Liver (tissue), 8 donors: ENCODE measurements at regions not wholly inside any gene's neighbourhood (a gene's known extent, or its start where the extent isn't known, plus 50 kb on each side); places are given as distances from the start of the nearest gene placed in this dataset.

Experiments
- DNase-seq: peaks from one replicate; pipeline ENCODE4 v3.0.0-alpha.2; 2017; ENCODE audit warnings: low spot score
- H3K27ac ChIP-seq, 2 donors: one replicate each; pipeline ENCODE4 v1.7.0; 2013; ENCODE audit warnings: inconsistent platforms in 2 of 2, low read length in 2 of 2, control low read depth in 1 of 2, low read depth in 1 of 2, mild to moderate bottlenecking in 1 of 2
- H3K27me3 ChIP-seq, 4 donors: one replicate each; pipeline versions ENCODE4 v1.6.1 to v1.7.0; 2013; ENCODE audit warnings: low read length in 3 of 4, inconsistent platforms in 1 of 4, mild to moderate bottlenecking in 1 of 4, moderate library complexity in 1 of 4; ENCODE audit not compliant: control insufficient read depth in 4 of 4, insufficient read depth in 4 of 4
- H3K36me3 ChIP-seq, 4 donors: one replicate each; pipeline versions ENCODE4 v1.6.1 to v1.7.0; 2013; ENCODE audit warnings: low read length in 3 of 4, mild to moderate bottlenecking in 3 of 4, low read depth in 1 of 4, moderate library complexity in 1 of 4; ENCODE audit not compliant: control insufficient read depth in 4 of 4, insufficient read depth in 3 of 4
- H3K4me1 ChIP-seq, 4 donors: one replicate each; pipeline versions ENCODE4 v1.6.1 to v1.7.0; 2013; ENCODE audit warnings: low read length in 3 of 4, mild to moderate bottlenecking in 3 of 4, moderate library complexity in 1 of 4; ENCODE audit not compliant: control insufficient read depth in 4 of 4, insufficient read depth in 4 of 4
- H3K4me3 ChIP-seq, 3 donors: one replicate each; pipeline versions ENCODE4 v1.6.1 to v1.7.0; 2013; ENCODE audit warnings: low read length in 3 of 3, control low read depth in 1 of 3, low read depth in 1 of 3, mild to moderate bottlenecking in 1 of 3
- H3K9ac ChIP-seq, 2 donors: one replicate each; pipeline ENCODE4 v1.7.0; 2013; ENCODE audit warnings: low read length in 2 of 2, mild to moderate bottlenecking in 2 of 2, moderate library complexity in 2 of 2, control low read depth in 1 of 2, low read depth in 1 of 2
- H3K9me3 ChIP-seq, 4 donors: one replicate each; pipeline versions ENCODE4 v1.6.1 to v1.7.0; 2013; ENCODE audit warnings: low read length in 3 of 4; ENCODE audit not compliant: control insufficient read depth in 4 of 4
- EGR1 ChIP-seq, 2 donors: IDR thresholded peaks; 2 replicates each; pipeline ENCODE4 v1.6.1; 2016 to 2018; ENCODE audit warnings: antibody characterized with exemption in 2 of 2, low read depth in 2 of 2
- FOXA1 ChIP-seq: IDR thresholded peaks from 2 replicates; pipeline ENCODE4 v1.6.1; 2016; ENCODE audit warnings: antibody characterized with exemption
- FOXA2 ChIP-seq: IDR thresholded peaks from 2 replicates; pipeline ENCODE4 v1.6.1; 2016; ENCODE audit warnings: antibody characterized with exemption
- GABPA ChIP-seq, 2 donors: IDR thresholded peaks in 1 of 2; conservative IDR thresholded peaks in 1 of 2; 2 replicates each; pipeline ENCODE4 v1.6.1; 2016; ENCODE audit warnings: antibody characterized with exemption in 2 of 2, mild to moderate bottlenecking in 1 of 2, moderate library complexity in 1 of 2
- HNF4A ChIP-seq, 2 donors: conservative IDR thresholded peaks; 2 replicates each; pipeline ENCODE4 v1.6.1; 2016; ENCODE audit warnings: antibody characterized with exemption in 2 of 2, mild to moderate bottlenecking in 2 of 2
- HNF4G ChIP-seq: IDR thresholded peaks from 2 replicates; pipeline ENCODE4 v1.6.1; 2016; ENCODE audit warnings: antibody characterized with exemption
- JUND ChIP-seq, 2 donors: IDR thresholded peaks; 2 replicates each; pipeline ENCODE4 v1.6.1; 2016; ENCODE audit warnings: antibody characterized with exemption in 2 of 2
- NR2F2 ChIP-seq: IDR thresholded peaks from 2 replicates; pipeline ENCODE4 v1.6.1; 2016; ENCODE audit warnings: antibody characterized with exemption
- RAD21 ChIP-seq, 2 donors: IDR thresholded peaks; 2 replicates each; pipeline ENCODE4 v1.6.1; 2016; ENCODE audit warnings: antibody characterized with exemption in 2 of 2, mild to moderate bottlenecking in 2 of 2
- RXRA ChIP-seq, 2 donors: IDR thresholded peaks; 2 replicates each; pipeline ENCODE4 v1.6.1; 2017 to 2018; ENCODE audit warnings: antibody characterized with exemption in 2 of 2, mild to moderate bottlenecking in 1 of 2
- SP1 ChIP-seq: IDR thresholded peaks from 2 replicates; pipeline ENCODE4 v1.6.1; 2018; ENCODE audit warnings: antibody characterized with exemption, mild to moderate bottlenecking
- TAF1 ChIP-seq: conservative IDR thresholded peaks from 2 replicates; pipeline ENCODE4 v1.6.1; 2016; ENCODE audit warnings: antibody characterized with exemption, mild to moderate bottlenecking
- YY1 ChIP-seq: IDR thresholded peaks from 2 replicates; pipeline ENCODE4 v1.6.1; 2016; ENCODE audit warnings: antibody characterized with exemption, mild to moderate bottlenecking
- WGBS: extraction: QIAGEN DNeasy Blood & Tissue Kit; methylation state at CpG from one replicate; pipeline ENCODE4 v1.1.7; 2013; 5-methylcytosine and 5-hydroxymethylcytosine counted together
- TF ChIP-seq, protein P1 (sequence below): IDR thresholded peaks from 2 replicates; pipeline ENCODE4 v1.6.1; 2016; ENCODE audit warnings: antibody characterized with exemption, mild to moderate bottlenecking
- TF ChIP-seq, protein P2 (sequence below): IDR thresholded peaks from 2 replicates; pipeline ENCODE4 v1.6.1; 2016; ENCODE audit warnings: antibody characterized with exemption
- TF ChIP-seq, protein P3 (sequence below): IDR thresholded peaks from 2 replicates; pipeline ENCODE4 v1.6.1; 2016; ENCODE audit warnings: antibody characterized with exemption
- TF ChIP-seq, protein P4 (sequence below): fragments of 150-350 bp; IDR thresholded peaks from 2 replicates; pipeline ENCODE4 v1.5.1; 2017; ENCODE audit warnings: improper control_type of control experiment, low read depth, low read length; ENCODE audit not compliant: missing input control
- TF ChIP-seq, protein P5 (sequence below): IDR thresholded peaks from 2 replicates; pipeline ENCODE4 v1.6.1; 2016; ENCODE audit warnings: antibody characterized with exemption
- donor health status: healthy.
- donor health status: healthy.
- donor health status: healthy.
- donor health status: healthy.
- donor health status: healthy.

DNA sequence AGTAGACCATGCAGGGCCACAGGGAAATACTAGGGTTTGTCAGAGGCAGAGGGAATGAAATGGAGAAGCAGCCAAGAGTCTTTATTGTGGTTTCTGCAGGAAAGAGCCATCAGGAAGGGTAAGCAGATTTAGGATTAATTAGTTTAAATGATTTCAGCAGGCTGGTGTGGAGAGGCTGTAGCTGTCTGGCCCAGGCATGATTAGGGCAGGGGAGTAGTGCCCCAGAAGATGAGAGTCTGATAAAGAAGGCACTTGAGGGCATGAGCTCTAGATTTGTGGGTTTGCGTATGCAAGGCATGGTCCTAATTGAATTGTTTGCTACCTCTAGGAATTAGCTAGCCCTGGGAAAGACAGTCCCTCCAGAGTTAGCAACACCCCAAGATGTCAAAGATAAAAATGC, 484.6 kb upstream of the PLXNA2 start:
- no peak overlapping the region for H3K27ac ChIP-seq
- H3K4me1 ChIP-seq = no peaks in the 10 kb centered on the region
- DNase-seq = no peak
- 98% methylated on average over 1 of the region's 1 CpG for WGBS
- H3K9ac ChIP-seq = no peak overlapping the region
- TF ChIP-seq GABPA (IDR thresholded peaks at IDR 0.05 in 1 of 2, conservative IDR thresholded peaks at IDR 0.05 in 1 of 2) = no peak
- TF ChIP-seq, protein P1, sequence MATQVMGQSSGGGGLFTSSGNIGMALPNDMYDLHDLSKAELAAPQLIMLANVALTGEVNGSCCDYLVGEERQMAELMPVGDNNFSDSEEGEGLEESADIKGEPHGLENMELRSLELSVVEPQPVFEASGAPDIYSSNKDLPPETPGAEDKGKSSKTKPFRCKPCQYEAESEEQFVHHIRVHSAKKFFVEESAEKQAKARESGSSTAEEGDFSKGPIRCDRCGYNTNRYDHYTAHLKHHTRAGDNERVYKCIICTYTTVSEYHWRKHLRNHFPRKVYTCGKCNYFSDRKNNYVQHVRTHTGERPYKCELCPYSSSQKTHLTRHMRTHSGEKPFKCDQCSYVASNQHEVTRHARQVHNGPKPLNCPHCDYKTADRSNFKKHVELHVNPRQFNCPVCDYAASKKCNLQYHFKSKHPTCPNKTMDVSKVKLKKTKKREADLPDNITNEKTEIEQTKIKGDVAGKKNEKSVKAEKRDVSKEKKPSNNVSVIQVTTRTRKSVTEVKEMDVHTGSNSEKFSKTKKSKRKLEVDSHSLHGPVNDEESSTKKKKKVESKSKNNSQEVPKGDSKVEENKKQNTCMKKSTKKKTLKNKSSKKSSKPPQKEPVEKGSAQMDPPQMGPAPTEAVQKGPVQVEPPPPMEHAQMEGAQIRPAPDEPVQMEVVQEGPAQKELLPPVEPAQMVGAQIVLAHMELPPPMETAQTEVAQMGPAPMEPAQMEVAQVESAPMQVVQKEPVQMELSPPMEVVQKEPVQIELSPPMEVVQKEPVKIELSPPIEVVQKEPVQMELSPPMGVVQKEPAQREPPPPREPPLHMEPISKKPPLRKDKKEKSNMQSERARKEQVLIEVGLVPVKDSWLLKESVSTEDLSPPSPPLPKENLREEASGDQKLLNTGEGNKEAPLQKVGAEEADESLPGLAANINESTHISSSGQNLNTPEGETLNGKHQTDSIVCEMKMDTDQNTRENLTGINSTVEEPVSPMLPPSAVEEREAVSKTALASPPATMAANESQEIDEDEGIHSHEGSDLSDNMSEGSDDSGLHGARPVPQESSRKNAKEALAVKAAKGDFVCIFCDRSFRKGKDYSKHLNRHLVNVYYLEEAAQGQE = no peak
- TF ChIP-seq EGR1 (IDR thresholded peaks at IDR 0.05; ENCODE audit: low read depth in 2 of 2) = no peak
- no peak for TF ChIP-seq FOXA2
- TF ChIP-seq RAD21 (IDR thresholded peaks at IDR 0.05) = no peak
- no peak for TF ChIP-seq YY1
- TF ChIP-seq TAF1 = no peak
- no peak for TF ChIP-seq RXRA (IDR thresholded peaks at IDR 0.05)
- no peak for TF ChIP-seq HNF4G
- no peak for TF ChIP-seq SP1
- TF ChIP-seq NR2F2 = no peak
- TF ChIP-seq, protein P2, sequence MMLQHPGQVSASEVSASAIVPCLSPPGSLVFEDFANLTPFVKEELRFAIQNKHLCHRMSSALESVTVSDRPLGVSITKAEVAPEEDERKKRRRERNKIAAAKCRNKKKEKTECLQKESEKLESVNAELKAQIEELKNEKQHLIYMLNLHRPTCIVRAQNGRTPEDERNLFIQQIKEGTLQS = no peak
- TF ChIP-seq HNF4A (conservative IDR thresholded peaks at IDR 0.05) = no peak
- no peak for TF ChIP-seq JUND (IDR thresholded peaks at IDR 0.05)
- no peak for TF ChIP-seq FOXA1
- no peaks in the 10 kb centered on the region for H3K36me3 ChIP-seq
- peaks cover 0 to 2% (median under 1%) of the 10 kb centered on the region in 4 donors for H3K9me3 ChIP-seq
- H3K27me3 ChIP-seq = peaks cover 0 to 4% (median 0%) of the 10 kb centered on the region in 4 donors
- H3K4me3 ChIP-seq = no peak overlapping the region

DNA sequence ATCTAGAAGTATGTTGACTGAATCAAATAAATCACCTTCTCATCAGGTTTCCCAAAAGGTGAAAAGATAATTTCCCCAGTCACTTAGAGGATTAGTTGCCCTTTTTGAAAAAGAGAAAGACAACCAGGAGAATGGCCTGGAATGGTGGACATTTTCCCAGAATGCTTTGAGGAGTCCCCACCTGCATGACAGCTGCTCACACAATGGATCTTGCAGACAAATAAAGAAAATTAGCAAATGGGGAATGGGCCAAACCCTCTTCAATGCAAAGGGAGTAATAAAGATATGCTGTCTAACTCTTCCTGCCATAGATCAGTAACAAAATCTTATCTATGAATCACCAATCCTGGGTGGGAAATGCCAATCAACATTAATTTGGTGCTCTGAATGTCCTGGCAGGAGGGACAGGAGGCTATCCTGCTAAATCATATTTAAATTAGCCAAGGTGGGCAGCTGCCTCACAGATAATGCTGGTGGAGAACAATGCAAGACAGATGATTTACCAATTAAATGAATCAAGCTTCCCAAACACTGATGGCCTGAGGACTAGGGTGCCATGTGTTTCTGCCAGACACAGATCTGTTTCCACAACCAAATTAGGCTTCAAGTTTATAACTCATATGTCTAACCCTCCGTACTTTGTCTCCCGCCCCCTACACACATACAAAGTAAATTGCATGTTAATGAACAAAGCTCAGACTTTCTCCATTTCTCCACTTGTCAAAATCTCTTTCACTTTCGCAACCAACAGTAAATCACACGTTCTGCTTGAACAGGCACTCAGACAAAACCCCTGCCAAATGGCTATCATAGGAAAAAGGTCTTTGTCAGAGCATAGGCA, 488.0 kb upstream of the PLXNA2 start:
- Histone ChIP-seq H3K4me3 (peak overlapping the region in 2 of 3 donors; percentile 29 to 37), H3K36me3 (no peaks in the 10 kb centered on the region), H3K27ac (no peak overlapping the region), H3K27me3 (no peaks in the 10 kb centered on the region), H3K4me1 (no peaks in the 10 kb centered on the region), H3K9ac (no peak overlapping the region), H3K9me3 (no peaks in the 10 kb centered on the region)
- WGBS = 33% methylated on average over 4 of the region's 4 CpGs
- TF ChIP-seq, protein P1 = no peak
- TF ChIP-seq EGR1 (IDR thresholded peaks at IDR 0.05; ENCODE audit: low read depth in 2 of 2) = no peak
- TF ChIP-seq SP1 = no peak
- TF ChIP-seq, protein P3, sequence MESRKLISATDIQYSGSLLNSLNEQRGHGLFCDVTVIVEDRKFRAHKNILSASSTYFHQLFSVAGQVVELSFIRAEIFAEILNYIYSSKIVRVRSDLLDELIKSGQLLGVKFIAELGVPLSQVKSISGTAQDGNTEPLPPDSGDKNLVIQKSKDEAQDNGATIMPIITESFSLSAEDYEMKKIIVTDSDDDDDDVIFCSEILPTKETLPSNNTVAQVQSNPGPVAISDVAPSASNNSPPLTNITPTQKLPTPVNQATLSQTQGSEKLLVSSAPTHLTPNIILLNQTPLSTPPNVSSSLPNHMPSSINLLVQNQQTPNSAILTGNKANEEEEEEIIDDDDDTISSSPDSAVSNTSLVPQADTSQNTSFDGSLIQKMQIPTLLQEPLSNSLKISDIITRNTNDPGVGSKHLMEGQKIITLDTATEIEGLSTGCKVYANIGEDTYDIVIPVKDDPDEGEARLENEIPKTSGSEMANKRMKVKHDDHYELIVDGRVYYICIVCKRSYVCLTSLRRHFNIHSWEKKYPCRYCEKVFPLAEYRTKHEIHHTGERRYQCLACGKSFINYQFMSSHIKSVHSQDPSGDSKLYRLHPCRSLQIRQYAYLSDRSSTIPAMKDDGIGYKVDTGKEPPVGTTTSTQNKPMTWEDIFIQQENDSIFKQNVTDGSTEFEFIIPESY = no peak
- TF ChIP-seq NR2F2 = no peak
- no peak for TF ChIP-seq FOXA2
- no peak for TF ChIP-seq HNF4A (conservative IDR thresholded peaks at IDR 0.05)
- TF ChIP-seq RXRA (IDR thresholded peaks at IDR 0.05) = no peak
- TF ChIP-seq, protein P4, sequence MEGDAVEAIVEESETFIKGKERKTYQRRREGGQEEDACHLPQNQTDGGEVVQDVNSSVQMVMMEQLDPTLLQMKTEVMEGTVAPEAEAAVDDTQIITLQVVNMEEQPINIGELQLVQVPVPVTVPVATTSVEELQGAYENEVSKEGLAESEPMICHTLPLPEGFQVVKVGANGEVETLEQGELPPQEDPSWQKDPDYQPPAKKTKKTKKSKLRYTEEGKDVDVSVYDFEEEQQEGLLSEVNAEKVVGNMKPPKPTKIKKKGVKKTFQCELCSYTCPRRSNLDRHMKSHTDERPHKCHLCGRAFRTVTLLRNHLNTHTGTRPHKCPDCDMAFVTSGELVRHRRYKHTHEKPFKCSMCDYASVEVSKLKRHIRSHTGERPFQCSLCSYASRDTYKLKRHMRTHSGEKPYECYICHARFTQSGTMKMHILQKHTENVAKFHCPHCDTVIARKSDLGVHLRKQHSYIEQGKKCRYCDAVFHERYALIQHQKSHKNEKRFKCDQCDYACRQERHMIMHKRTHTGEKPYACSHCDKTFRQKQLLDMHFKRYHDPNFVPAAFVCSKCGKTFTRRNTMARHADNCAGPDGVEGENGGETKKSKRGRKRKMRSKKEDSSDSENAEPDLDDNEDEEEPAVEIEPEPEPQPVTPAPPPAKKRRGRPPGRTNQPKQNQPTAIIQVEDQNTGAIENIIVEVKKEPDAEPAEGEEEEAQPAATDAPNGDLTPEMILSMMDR = no peak
- TF ChIP-seq GABPA (IDR thresholded peaks at IDR 0.05 in 1 of 2, conservative IDR thresholded peaks at IDR 0.05 in 1 of 2) = no peak
- TF ChIP-seq HNF4G = no peak
- no peak for TF ChIP-seq TAF1
- no peak for TF ChIP-seq RAD21 (IDR thresholded peaks at IDR 0.05)
- TF ChIP-seq JUND (IDR thresholded peaks at IDR 0.05) = no peak
- TF ChIP-seq, protein P5, sequence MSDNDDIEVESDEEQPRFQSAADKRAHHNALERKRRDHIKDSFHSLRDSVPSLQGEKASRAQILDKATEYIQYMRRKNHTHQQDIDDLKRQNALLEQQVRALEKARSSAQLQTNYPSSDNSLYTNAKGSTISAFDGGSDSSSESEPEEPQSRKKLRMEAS = no peak
- no peak for TF ChIP-seq YY1
- TF ChIP-seq, protein P2 = no peak
- no peak for TF ChIP-seq FOXA1
- DNase-seq = no peak
